PC-3 (cell line): ENCODE measurements at regions not wholly inside any gene's neighbourhood (a gene's known extent, or its start where the extent isn't known, plus 50 kb on each side); places are given as distances from the start of the nearest gene placed in this dataset.

ENCODE experiments used
- CTCF ChIP-seq: fragments of 300-600 bp; sonication (generic); conservative IDR thresholded peaks from 2 replicates; pipeline ENCODE4 v1.5.1; 2017; ENCODE audit warnings: antibody characterized with exemption, low read depth, mild to moderate bottlenecking, low read length
- EZH2 ChIP-seq: fragments of 300-600 bp; sonication (generic); IDR thresholded peaks from one replicate; pipeline ENCODE4 v1.6.1; 2017; ENCODE audit warnings: antibody characterized with exemption, mild to moderate bottlenecking, low read length; ENCODE audit not compliant: unreplicated experiment
- EZH2phosphoT487 ChIP-seq: fragments of 300-600 bp; sonication (generic); IDR thresholded peaks from 2 replicates; pipeline ENCODE4 v1.6.1; 2018; ENCODE audit warnings: mild to moderate bottlenecking, antibody characterized with exemption, low read length, borderline replicate concordance

DNA sequence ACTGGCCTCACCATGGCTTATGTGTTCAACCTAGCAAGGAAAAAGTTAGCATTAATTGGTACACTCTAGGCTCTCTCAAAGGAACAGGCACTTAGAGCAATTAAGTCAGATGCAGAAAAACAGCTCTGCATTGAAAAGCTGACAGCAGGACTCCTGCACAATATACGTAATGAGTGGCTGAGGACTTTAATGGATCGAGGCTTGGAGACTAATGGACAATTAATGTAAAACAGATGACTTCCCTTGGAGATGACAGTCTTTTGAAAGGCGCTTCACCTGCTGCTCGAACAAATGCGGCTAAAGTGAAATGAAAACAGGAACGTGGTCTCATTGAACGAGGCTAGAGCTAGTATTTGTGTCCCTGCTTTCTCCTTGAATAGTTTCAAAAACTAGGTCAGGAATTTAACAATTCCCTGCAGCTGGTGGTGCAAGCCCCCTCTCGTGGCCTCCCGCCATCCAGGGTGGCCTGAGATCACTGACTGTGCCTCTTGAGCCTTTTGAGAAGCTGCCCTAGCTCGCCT lies 137.1 kb downstream of the ELOVL4 start:
- TF ChIP-seq CTCF, result no peak
- TF ChIP-seq EZH2, result no peak
- no peak for TF ChIP-seq EZH2phosphoT487
